ENCODE measurements at regions not wholly inside any gene's neighbourhood (a gene's known extent, or its start where the extent isn't known, plus 50 kb on each side); places are given as distances from the start of the nearest gene placed in this dataset.
"Not testable (repeated sequence)": the region's sequence is repeated elsewhere in the genome, so short reads cannot be mapped to it uniquely, and the experiment has no call there.

GRCh38 chr13:67506407-67506806 is 276.3 kb upstream of the PCDH9 start:
- intact Hi-C loops (cut with micrococcal nuclease), result no loop called here

- intact Hi-C loops (cut with micrococcal nuclease), result no loop called here
Observed at GRCh38 chr13:67505376-67505775, 275.2 kb upstream of the PCDH9 start.

- intact Hi-C loops (cut with micrococcal nuclease), result no loop called here
Observed at GRCh38 chr13:67498948-67499347, 268.8 kb upstream of the PCDH9 start.

GRCh38 chr13:67493835-67494234 is 263.7 kb upstream of the PCDH9 start:
- intact Hi-C loops (cut with micrococcal nuclease), result no loop called here

- intact Hi-C loops (cut with micrococcal nuclease), result no loop called here
Observed at GRCh38 chr13:67489016-67489415, 258.9 kb upstream of the PCDH9 start.

GRCh38 chr13:67481445-67481844 is 251.3 kb upstream of the PCDH9 start:
- intact Hi-C loops (cut with micrococcal nuclease), result no loop called here

GRCh38 chr13:67474115-67474514 is 244.0 kb upstream of the PCDH9 start:
- intact Hi-C loops (cut with micrococcal nuclease), result no loop called here

- intact Hi-C loops (cut with micrococcal nuclease), result no loop called here
Observed at GRCh38 chr13:67469623-67470022, 239.5 kb upstream of the PCDH9 start.

- intact Hi-C loops (cut with micrococcal nuclease), result no loop called here
Observed at GRCh38 chr13:67466569-67466968, 236.4 kb upstream of the PCDH9 start.

- intact Hi-C loops (cut with micrococcal nuclease), result no loop called here
Observed at GRCh38 chr13:67464154-67464553, 234.0 kb upstream of the PCDH9 start.

- intact Hi-C loops (cut with micrococcal nuclease), result no loop called here
Observed at GRCh38 chr13:67462098-67462497, 232.0 kb upstream of the PCDH9 start.

GRCh38 chr13:67452526-67452925 is 222.4 kb upstream of the PCDH9 start:
- intact Hi-C loops (cut with micrococcal nuclease), result not testable (repeated sequence)

- intact Hi-C loops (cut with micrococcal nuclease), result no loop called here
Observed at GRCh38 chr13:67445436-67445835, 215.3 kb upstream of the PCDH9 start.

GRCh38 chr13:67443923-67444322 is 213.8 kb upstream of the PCDH9 start:
- intact Hi-C loops (cut with micrococcal nuclease), result no loop called here

GRCh38 chr13:67440236-67440975 is 210.3 kb upstream of the PCDH9 start:
- intact Hi-C loops (cut with micrococcal nuclease), result no loop called here

GRCh38 chr13:67439365-67439764 is 209.2 kb upstream of the PCDH9 start:
- intact Hi-C loops (cut with micrococcal nuclease), result no loop called here

- intact Hi-C loops (cut with micrococcal nuclease), result no loop called here
Observed at GRCh38 chr13:67438465-67438864, 208.3 kb upstream of the PCDH9 start.

GRCh38 chr13:67437244-67437643 is 207.1 kb upstream of the PCDH9 start:
- intact Hi-C loops (cut with micrococcal nuclease), result no loop called here

- intact Hi-C loops (cut with micrococcal nuclease), result no loop called here
Observed at GRCh38 chr13:67421475-67421874, 191.3 kb upstream of the PCDH9 start.

- intact Hi-C loops (cut with micrococcal nuclease), result no loop called here
Observed at GRCh38 chr13:67416047-67416925, 186.2 kb upstream of the PCDH9 start.

- intact Hi-C loops (cut with micrococcal nuclease), result no loop called here
Observed at GRCh38 chr13:67410645-67411044, 180.5 kb upstream of the PCDH9 start.

GRCh38 chr13:67408798-67409197 is 178.7 kb upstream of the PCDH9 start:
- intact Hi-C loops (cut with micrococcal nuclease), result no loop called here

GRCh38 chr13:67402546-67402945 is 172.4 kb upstream of the PCDH9 start:
- intact Hi-C loops (cut with micrococcal nuclease), result no loop called here
